ENCODE measurements at regions not wholly inside any gene's neighbourhood (a gene's known extent, or its start where the extent isn't known, plus 50 kb on each side); places are given as distances from the start of the nearest gene placed in this dataset.

DNA sequence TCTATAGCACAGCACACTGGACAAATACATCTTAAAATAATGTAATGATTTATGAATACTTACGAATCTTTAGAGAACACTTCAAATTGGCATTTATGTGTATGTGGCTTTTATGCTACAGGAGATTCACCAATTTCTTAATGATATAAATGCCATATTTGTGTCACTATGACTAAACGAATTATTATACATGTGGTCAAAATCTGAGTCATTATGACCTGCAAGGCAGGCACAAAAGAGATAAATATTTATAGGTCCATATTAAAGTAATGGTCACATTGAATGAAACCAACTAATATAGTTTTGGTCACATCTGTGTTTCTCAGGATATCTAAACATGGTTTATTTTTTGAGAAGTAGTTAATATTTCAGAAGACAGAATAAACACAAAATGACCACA lies 232.3 kb upstream of the SEMA6D start:
- TF ChIP-seq YY1 (IDR thresholded peaks at IDR 0.05) = no peak
- TF ChIP-seq, protein P1, sequence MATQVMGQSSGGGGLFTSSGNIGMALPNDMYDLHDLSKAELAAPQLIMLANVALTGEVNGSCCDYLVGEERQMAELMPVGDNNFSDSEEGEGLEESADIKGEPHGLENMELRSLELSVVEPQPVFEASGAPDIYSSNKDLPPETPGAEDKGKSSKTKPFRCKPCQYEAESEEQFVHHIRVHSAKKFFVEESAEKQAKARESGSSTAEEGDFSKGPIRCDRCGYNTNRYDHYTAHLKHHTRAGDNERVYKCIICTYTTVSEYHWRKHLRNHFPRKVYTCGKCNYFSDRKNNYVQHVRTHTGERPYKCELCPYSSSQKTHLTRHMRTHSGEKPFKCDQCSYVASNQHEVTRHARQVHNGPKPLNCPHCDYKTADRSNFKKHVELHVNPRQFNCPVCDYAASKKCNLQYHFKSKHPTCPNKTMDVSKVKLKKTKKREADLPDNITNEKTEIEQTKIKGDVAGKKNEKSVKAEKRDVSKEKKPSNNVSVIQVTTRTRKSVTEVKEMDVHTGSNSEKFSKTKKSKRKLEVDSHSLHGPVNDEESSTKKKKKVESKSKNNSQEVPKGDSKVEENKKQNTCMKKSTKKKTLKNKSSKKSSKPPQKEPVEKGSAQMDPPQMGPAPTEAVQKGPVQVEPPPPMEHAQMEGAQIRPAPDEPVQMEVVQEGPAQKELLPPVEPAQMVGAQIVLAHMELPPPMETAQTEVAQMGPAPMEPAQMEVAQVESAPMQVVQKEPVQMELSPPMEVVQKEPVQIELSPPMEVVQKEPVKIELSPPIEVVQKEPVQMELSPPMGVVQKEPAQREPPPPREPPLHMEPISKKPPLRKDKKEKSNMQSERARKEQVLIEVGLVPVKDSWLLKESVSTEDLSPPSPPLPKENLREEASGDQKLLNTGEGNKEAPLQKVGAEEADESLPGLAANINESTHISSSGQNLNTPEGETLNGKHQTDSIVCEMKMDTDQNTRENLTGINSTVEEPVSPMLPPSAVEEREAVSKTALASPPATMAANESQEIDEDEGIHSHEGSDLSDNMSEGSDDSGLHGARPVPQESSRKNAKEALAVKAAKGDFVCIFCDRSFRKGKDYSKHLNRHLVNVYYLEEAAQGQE (IDR thresholded peaks at IDR 0.05) = no peak
- TF ChIP-seq, protein P2, sequence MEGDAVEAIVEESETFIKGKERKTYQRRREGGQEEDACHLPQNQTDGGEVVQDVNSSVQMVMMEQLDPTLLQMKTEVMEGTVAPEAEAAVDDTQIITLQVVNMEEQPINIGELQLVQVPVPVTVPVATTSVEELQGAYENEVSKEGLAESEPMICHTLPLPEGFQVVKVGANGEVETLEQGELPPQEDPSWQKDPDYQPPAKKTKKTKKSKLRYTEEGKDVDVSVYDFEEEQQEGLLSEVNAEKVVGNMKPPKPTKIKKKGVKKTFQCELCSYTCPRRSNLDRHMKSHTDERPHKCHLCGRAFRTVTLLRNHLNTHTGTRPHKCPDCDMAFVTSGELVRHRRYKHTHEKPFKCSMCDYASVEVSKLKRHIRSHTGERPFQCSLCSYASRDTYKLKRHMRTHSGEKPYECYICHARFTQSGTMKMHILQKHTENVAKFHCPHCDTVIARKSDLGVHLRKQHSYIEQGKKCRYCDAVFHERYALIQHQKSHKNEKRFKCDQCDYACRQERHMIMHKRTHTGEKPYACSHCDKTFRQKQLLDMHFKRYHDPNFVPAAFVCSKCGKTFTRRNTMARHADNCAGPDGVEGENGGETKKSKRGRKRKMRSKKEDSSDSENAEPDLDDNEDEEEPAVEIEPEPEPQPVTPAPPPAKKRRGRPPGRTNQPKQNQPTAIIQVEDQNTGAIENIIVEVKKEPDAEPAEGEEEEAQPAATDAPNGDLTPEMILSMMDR (IDR thresholded peaks at IDR 0.05; ENCODE audit: low read depth, low read length, missing input control) = no peak
- no peak for TF ChIP-seq EGR1 (IDR thresholded peaks at IDR 0.05; ENCODE audit: low read depth in 2 of 2)
- no peak for TF ChIP-seq RAD21 (IDR thresholded peaks at IDR 0.05)
- TF ChIP-seq, protein P3, sequence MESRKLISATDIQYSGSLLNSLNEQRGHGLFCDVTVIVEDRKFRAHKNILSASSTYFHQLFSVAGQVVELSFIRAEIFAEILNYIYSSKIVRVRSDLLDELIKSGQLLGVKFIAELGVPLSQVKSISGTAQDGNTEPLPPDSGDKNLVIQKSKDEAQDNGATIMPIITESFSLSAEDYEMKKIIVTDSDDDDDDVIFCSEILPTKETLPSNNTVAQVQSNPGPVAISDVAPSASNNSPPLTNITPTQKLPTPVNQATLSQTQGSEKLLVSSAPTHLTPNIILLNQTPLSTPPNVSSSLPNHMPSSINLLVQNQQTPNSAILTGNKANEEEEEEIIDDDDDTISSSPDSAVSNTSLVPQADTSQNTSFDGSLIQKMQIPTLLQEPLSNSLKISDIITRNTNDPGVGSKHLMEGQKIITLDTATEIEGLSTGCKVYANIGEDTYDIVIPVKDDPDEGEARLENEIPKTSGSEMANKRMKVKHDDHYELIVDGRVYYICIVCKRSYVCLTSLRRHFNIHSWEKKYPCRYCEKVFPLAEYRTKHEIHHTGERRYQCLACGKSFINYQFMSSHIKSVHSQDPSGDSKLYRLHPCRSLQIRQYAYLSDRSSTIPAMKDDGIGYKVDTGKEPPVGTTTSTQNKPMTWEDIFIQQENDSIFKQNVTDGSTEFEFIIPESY (IDR thresholded peaks at IDR 0.05) = no peak
